ENCODE measurements at regions not wholly inside any gene's neighbourhood (a gene's known extent, or its start where the extent isn't known, plus 50 kb on each side); places are given as distances from the start of the nearest gene placed in this dataset.

GRCh38 chr2:182587831-182588230 is 128.2 kb upstream of the DNAJC10 start:
- Histone ChIP-seq H3K9me3 (ENCODE audit: insufficient read depth, low read depth, low read length) (no peaks in the 10 kb centered on the region), H3K79me2 (ENCODE audit: insufficient read depth, low read length) (no peaks in the 10 kb centered on the region), H3K4me1 (ENCODE audit: insufficient read depth, low read length, poor library complexity, severe bottlenecking) (no peaks in the 10 kb centered on the region), H3K27me3 (ENCODE audit: insufficient read depth, low read length, poor library complexity, severe bottlenecking) (no peaks in the 10 kb centered on the region), H3K4me3 (ENCODE audit: low read length, poor library complexity, severe bottlenecking) (no peak overlapping the region), H3K9me2 (replicated peaks; ENCODE audit: low read depth, low read length) (no peaks in the 10 kb centered on the region), H3K36me3 (ENCODE audit: insufficient read depth, low read length) (no peaks in the 10 kb centered on the region), H2AFZ (ENCODE audit: low read length) (no peak overlapping the region), H3K4me2 (ENCODE audit: low read depth, low read length, poor library complexity, severe bottlenecking) (no peak overlapping the region), H3F3A (ENCODE audit: low read depth) (no peaks in the 10 kb centered on the region), H3K9ac (ENCODE audit: low read depth, low read length, poor library complexity, severe bottlenecking) (no peak overlapping the region), H4K20me1 (ENCODE audit: insufficient read depth, low read length, poor library complexity, severe bottlenecking) (no peaks in the 10 kb centered on the region)
- TF ChIP-seq EZH2phosphoT487 (IDR thresholded peaks at IDR 0.05; ENCODE audit: borderline replicate concordance) = no peak
- TF ChIP-seq CTCF (conservative IDR thresholded peaks at IDR 0.05; ENCODE audit: low read length) = no peak

DNA sequence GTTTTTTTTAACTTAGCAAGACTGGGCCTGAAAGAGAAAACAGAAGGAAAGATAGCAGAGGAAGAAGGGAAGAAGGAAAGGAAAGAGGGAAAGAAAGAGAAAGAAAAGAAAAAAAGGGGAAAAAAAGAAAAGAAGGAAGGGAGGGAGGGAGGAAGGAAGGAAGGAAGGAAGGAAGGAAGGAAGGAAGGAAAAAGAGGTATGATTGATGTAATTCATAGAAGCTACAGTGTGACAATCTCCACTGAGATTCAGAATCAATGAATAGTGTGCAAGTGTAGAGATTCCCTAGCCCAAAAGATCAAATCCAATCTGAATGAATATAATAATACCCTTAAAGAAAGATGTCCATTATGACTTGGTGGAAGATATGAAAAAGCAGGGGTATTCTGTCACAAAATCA is 126.9 kb upstream of the DNAJC10 start:
- no peaks in the 10 kb centered on the region for H3K79me2 ChIP-seq (ENCODE audit: insufficient read depth, low read length)
- no peaks in the 10 kb centered on the region for H3K36me3 ChIP-seq (ENCODE audit: insufficient read depth, low read length)
- no peaks in the 10 kb centered on the region for H3K9me3 ChIP-seq (ENCODE audit: insufficient read depth, low read depth, low read length)
- no peaks in the 10 kb centered on the region for H3K9me2 ChIP-seq (replicated peaks; ENCODE audit: low read depth, low read length)
- H3K4me2 ChIP-seq (ENCODE audit: low read depth, low read length, poor library complexity, severe bottlenecking) = no peak overlapping the region
- H3K4me3 ChIP-seq (ENCODE audit: low read length, poor library complexity, severe bottlenecking) = no peak overlapping the region
- H4K20me1 ChIP-seq (ENCODE audit: insufficient read depth, low read length, poor library complexity, severe bottlenecking) = no peaks in the 10 kb centered on the region
- no peak overlapping the region for H2AFZ ChIP-seq (ENCODE audit: low read length)
- TF ChIP-seq EZH2phosphoT487 (IDR thresholded peaks at IDR 0.05; ENCODE audit: borderline replicate concordance) (no peak), CTCF (conservative IDR thresholded peaks at IDR 0.05; ENCODE audit: low read length) (no peak)
- H3F3A ChIP-seq (ENCODE audit: low read depth) = no peaks in the 10 kb centered on the region
- H3K27me3 ChIP-seq (ENCODE audit: insufficient read depth, low read length, poor library complexity, severe bottlenecking) = no peaks in the 10 kb centered on the region
- H3K4me1 ChIP-seq (ENCODE audit: insufficient read depth, low read length, poor library complexity, severe bottlenecking) = no peaks in the 10 kb centered on the region
- H3K9ac ChIP-seq (ENCODE audit: low read depth, low read length, poor library complexity, severe bottlenecking) = no peak overlapping the region

GRCh38 chr2:182591774-182592173 is 124.3 kb upstream of the DNAJC10 start:
- Histone ChIP-seq H3K4me3 (ENCODE audit: low read length, poor library complexity, severe bottlenecking) (no peak overlapping the region), H2AFZ (ENCODE audit: low read length) (no peak overlapping the region), H3K4me1 (ENCODE audit: insufficient read depth, low read length, poor library complexity, severe bottlenecking) (no peaks in the 10 kb centered on the region), H3F3A (ENCODE audit: low read depth) (no peaks in the 10 kb centered on the region), H3K79me2 (ENCODE audit: insufficient read depth, low read length) (no peaks in the 10 kb centered on the region), H3K9me3 (ENCODE audit: insufficient read depth, low read depth, low read length) (no peaks in the 10 kb centered on the region), H3K9me2 (replicated peaks; ENCODE audit: low read depth, low read length) (no peaks in the 10 kb centered on the region), H3K9ac (ENCODE audit: low read depth, low read length, poor library complexity, severe bottlenecking) (no peak overlapping the region), H4K20me1 (ENCODE audit: insufficient read depth, low read length, poor library complexity, severe bottlenecking) (no peaks in the 10 kb centered on the region), H3K27me3 (ENCODE audit: insufficient read depth, low read length, poor library complexity, severe bottlenecking) (no peaks in the 10 kb centered on the region), H3K4me2 (ENCODE audit: low read depth, low read length, poor library complexity, severe bottlenecking) (no peak overlapping the region), H3K36me3 (ENCODE audit: insufficient read depth, low read length) (no peaks in the 10 kb centered on the region)
- no peak for TF ChIP-seq CTCF (conservative IDR thresholded peaks at IDR 0.05; ENCODE audit: low read length)
- TF ChIP-seq EZH2phosphoT487 (IDR thresholded peaks at IDR 0.05; ENCODE audit: borderline replicate concordance) = no peak
